ENCODE measurements at regions not wholly inside any gene's neighbourhood (a gene's known extent, or its start where the extent isn't known, plus 50 kb on each side); places are given as distances from the start of the nearest gene placed in this dataset.

GRCh38 chr11:97746818-97747217, 1273.9 kb upstream of the CNTN5 start:
- H3K4ac ChIP-seq (ENCODE audit: low read depth, low read length) = no peak overlapping the region
- no peaks in the 10 kb centered on the region for H3K4me1 ChIP-seq (ENCODE audit: insufficient read depth, low read length)
- no peak overlapping the region for H2BK12ac ChIP-seq (ENCODE audit: insufficient read length, low read depth, low read length)
- no peak overlapping the region for H2BK5ac ChIP-seq (ENCODE audit: insufficient read length, low read length)
- no peak overlapping the region for H3K4me2 ChIP-seq (ENCODE audit: insufficient read depth, insufficient read length, low read length)
- no peak overlapping the region for H3K14ac ChIP-seq (ENCODE audit: insufficient read depth, low read length)
- no peak overlapping the region for H2BK20ac ChIP-seq (ENCODE audit: low read depth, low read length, poor library complexity, severe bottlenecking)
- H3K4me3 Mint-ChIP-seq = no peak overlapping the region
- H3K27me3 ChIP-seq (ENCODE audit: insufficient read depth, low read length) = no peaks in the 10 kb centered on the region
- no peaks in the 10 kb centered on the region for H4K20me1 ChIP-seq (ENCODE audit: control insufficient read depth, insufficient read depth, insufficient read length)
- no peak overlapping the region for H3K23ac ChIP-seq (ENCODE audit: insufficient read length, low read depth, low read length)
- no peak overlapping the region for H2BK120ac ChIP-seq (ENCODE audit: low read depth, low read length, poor library complexity, severe bottlenecking)
- no peak overlapping the region for H3K9ac ChIP-seq (ENCODE audit: extremely low read depth, insufficient read length, low read length)
- no peak overlapping the region for H4K91ac ChIP-seq (ENCODE audit: insufficient read length, low read depth, low read length)
- H3K23me2 ChIP-seq (ENCODE audit: insufficient read length, low read depth, low read length, poor library complexity, severe bottlenecking) = no peaks in the 10 kb centered on the region
- H3K18ac ChIP-seq (ENCODE audit: insufficient read length, low read depth, low read length) = no peak overlapping the region
- DNase-seq = no peak
- H2AK5ac ChIP-seq (ENCODE audit: insufficient read length, low read length) = no peak overlapping the region
- H3K56ac ChIP-seq (ENCODE audit: insufficient read length, low read depth, low read length) = no peak overlapping the region
- H4K5ac ChIP-seq (ENCODE audit: insufficient read length, low read depth, low read length) = no peak overlapping the region
- H2AFZ ChIP-seq (ENCODE audit: low read length) = no peak overlapping the region
- peaks cover 16% of the 10 kb centered on the region in 2 experiments; a peak in 4 of 5 replicates for H3K9me3 Mint-ChIP-seq
- no peak for TF ChIP-seq CTCF (conservative IDR thresholded peaks at IDR 0.05)
- H3K9me3 ChIP-seq (ENCODE audit: control insufficient read depth, low read depth, low read length) = no peaks in the 10 kb centered on the region
- no peaks in the 10 kb centered on the region for H3K27me3 Mint-ChIP-seq (ENCODE audit: low read depth)
- H3T11ph ChIP-seq (ENCODE audit: low read length) = no peak overlapping the region
- H3K4me1 Mint-ChIP-seq = no peaks in the 10 kb centered on the region
- peaks cover 7 to 31% (median 20%) of the 10 kb centered on the region in 3 experiments for H3K36me3 Mint-ChIP-seq (ENCODE audit: insufficient read depth in 1 of 3, low read depth in 3 of 3)
- no peak overlapping the region for H2BK15ac ChIP-seq (ENCODE audit: low read depth, low read length)
- no peak overlapping the region for H3K27ac Mint-ChIP-seq
- H3K27ac ChIP-seq (ENCODE audit: insufficient read length, low read depth, low read length) = no peak overlapping the region
- H3K79me2 ChIP-seq (ENCODE audit: insufficient read depth, low read length) = no peaks in the 10 kb centered on the region
- H4K8ac ChIP-seq (replicated peaks; ENCODE audit: insufficient read length, low read depth, low read length) = no peak overlapping the region
- H3K79me1 ChIP-seq (ENCODE audit: insufficient read depth, low read depth, low read length, poor library complexity, severe bottlenecking) = no peaks in the 10 kb centered on the region
- no CpG with 5 or more reads among the region's 1 CpG for WGBS (ENCODE audit: extremely low coverage, insufficient read length, low lambda C conversion rate)
